Gastroesophageal sphincter (tissue), 3 donors: ENCODE measurements at regions not wholly inside any gene's neighbourhood (a gene's known extent, or its start where the extent isn't known, plus 50 kb on each side); places are given as distances from the start of the nearest gene placed in this dataset.

Experiments
- EP300 ChIP-seq: sonication (generic); formaldehyde crosslinking; IDR thresholded peaks from one replicate; pipeline ENCODE4 v1.6.1; 2017; ENCODE audit warnings: antibody characterized with exemption, mild to moderate bottlenecking
- POLR2A ChIP-seq, 2 donors: fragments of 450-650 bp; IDR thresholded peaks; one replicate each; pipeline ENCODE4 v1.6.1; 2017; ENCODE audit warnings: antibody characterized with exemption in 2 of 2, mild to moderate bottlenecking in 2 of 2, moderate library complexity in 1 of 2
- POLR2AphosphoS5 ChIP-seq: sonication (generic); formaldehyde crosslinking; IDR thresholded peaks from one replicate; pipeline ENCODE4 v1.6.1; 2017; ENCODE audit warnings: antibody characterized with exemption
- TF ChIP-seq, protein P1 (sequence below), 4 experiments: fragments of 200-600 bp in 2 of 4; fragments of 450-650 bp in 2 of 4; sonication (generic) in 1 of 4; IDR thresholded peaks; one replicate each; pipeline ENCODE4 v1.5.1; 2017 to 2019; ENCODE audit warnings: antibody characterized with exemption in 4 of 4, mild to moderate bottlenecking in 2 of 4, moderate library complexity in 2 of 4

DNA sequence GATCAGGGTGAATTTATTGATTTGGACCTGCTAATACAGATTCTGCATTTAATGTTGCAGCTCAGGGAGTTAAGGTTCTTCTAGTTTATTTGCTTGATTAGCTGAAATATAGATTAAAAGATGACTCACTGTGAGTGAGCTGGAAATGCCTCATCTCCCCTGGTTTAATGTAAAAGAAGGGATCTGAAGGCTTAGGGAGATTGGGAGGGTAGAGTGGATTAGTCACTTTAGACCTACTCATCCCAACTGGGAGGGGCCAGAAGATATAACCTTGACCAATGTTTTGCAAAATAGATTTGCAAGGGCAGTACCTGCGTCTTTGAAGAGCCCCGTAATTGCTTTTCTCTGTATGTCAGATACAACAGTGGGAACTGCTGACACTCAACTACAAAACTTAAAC, 922.8 kb upstream of the ADGRL4 start:
- TF ChIP-seq POLR2AphosphoS5: no peak
- TF ChIP-seq, protein P1, sequence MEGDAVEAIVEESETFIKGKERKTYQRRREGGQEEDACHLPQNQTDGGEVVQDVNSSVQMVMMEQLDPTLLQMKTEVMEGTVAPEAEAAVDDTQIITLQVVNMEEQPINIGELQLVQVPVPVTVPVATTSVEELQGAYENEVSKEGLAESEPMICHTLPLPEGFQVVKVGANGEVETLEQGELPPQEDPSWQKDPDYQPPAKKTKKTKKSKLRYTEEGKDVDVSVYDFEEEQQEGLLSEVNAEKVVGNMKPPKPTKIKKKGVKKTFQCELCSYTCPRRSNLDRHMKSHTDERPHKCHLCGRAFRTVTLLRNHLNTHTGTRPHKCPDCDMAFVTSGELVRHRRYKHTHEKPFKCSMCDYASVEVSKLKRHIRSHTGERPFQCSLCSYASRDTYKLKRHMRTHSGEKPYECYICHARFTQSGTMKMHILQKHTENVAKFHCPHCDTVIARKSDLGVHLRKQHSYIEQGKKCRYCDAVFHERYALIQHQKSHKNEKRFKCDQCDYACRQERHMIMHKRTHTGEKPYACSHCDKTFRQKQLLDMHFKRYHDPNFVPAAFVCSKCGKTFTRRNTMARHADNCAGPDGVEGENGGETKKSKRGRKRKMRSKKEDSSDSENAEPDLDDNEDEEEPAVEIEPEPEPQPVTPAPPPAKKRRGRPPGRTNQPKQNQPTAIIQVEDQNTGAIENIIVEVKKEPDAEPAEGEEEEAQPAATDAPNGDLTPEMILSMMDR (IDR thresholded peaks at IDR 0.05): no peak
- TF ChIP-seq POLR2A (IDR thresholded peaks at IDR 0.05): no peak
- TF ChIP-seq EP300: no peak
